ENCODE measurements at regions not wholly inside any gene's neighbourhood (a gene's known extent, or its start where the extent isn't known, plus 50 kb on each side); places are given as distances from the start of the nearest gene placed in this dataset.

GRCh38 chr9:103243553-103243952 is 248.4 kb downstream of the CYLC2 start:
- H3K4me3 Mint-ChIP-seq (ENCODE audit: unreplicated experiment), result no peak overlapping the region
- no peaks in the 10 kb centered on the region for H3K4me1 Mint-ChIP-seq (ENCODE audit: low read depth)
- H3K36me3 Mint-ChIP-seq (ENCODE audit: low read depth), result no peaks in the 10 kb centered on the region
- H3K27me3 Mint-ChIP-seq (ENCODE audit: low read depth), result peaks cover 4% of the 10 kb centered on the region
- no peak overlapping the region for H3K27ac Mint-ChIP-seq (ENCODE audit: unreplicated experiment)
- DNase-seq (ENCODE audit: low spot score), result no peak
- peaks cover 6% of the 10 kb centered on the region for H3K9me3 Mint-ChIP-seq (ENCODE audit: low read depth)
- TF ChIP-seq CTCF (IDR thresholded peaks at IDR 0.05), result no peak

GRCh38 chr9:103245369-103245768 is 250.2 kb downstream of the CYLC2 start:
- no peak for TF ChIP-seq CTCF (IDR thresholded peaks at IDR 0.05)
- Mint-ChIP-seq H3K4me3 (ENCODE audit: unreplicated experiment) (no peak overlapping the region), H3K27ac (ENCODE audit: unreplicated experiment) (no peak overlapping the region), H3K4me1 (ENCODE audit: low read depth) (no peaks in the 10 kb centered on the region), H3K36me3 (ENCODE audit: low read depth) (no peaks in the 10 kb centered on the region), H3K27me3 (ENCODE audit: low read depth) (peaks cover 6% of the 10 kb centered on the region), H3K9me3 (ENCODE audit: low read depth) (peaks cover under 1% of the 10 kb centered on the region)
- no peak for DNase-seq (ENCODE audit: low spot score)

DNA sequence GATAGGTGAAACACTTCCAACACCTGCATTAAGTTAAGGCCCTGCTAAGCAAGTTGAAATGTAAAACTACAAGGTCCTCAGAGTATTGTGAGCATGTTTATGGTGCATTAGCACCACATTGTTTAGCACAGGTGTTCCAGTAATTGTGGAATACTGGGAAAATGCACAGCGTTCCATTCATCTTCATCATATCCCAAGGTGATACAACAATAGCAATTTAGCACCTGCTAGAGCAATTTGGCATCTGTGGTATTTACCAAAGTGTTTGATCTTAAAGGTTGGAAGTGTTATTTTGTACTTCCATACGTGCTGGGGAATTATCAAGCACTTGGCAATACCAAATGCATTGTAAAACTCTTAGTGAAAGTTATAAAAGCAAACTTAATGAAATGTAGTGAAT is 266.8 kb downstream of the CYLC2 start:
- Mint-ChIP-seq H3K4me3 (ENCODE audit: unreplicated experiment) (no peak overlapping the region), H3K4me1 (ENCODE audit: low read depth) (no peaks in the 10 kb centered on the region), H3K36me3 (ENCODE audit: low read depth) (no peaks in the 10 kb centered on the region), H3K27me3 (ENCODE audit: low read depth) (no peaks in the 10 kb centered on the region), H3K9me3 (ENCODE audit: low read depth) (peaks cover 27% of the 10 kb centered on the region), H3K27ac (ENCODE audit: unreplicated experiment) (no peak overlapping the region)
- TF ChIP-seq CTCF (IDR thresholded peaks at IDR 0.05), result no peak
- no peak for DNase-seq (ENCODE audit: low spot score)

DNA sequence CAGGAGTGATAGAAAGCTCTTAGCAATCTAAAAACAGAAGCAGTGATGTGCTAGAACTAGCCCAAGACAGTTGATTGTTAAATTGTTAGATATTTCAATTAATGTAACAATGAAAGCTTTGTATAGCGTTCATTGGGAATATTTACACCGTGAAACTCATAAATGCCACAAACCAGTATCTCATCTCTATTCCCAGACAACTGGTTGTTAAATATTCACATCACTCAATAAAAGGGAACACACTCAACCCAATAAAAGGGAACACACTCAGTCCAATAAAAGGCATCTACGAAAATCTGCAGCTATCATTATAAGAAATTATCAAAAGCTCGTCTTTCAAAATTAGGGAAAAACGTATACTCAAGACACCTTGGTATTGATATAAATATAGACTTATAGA is 270.9 kb downstream of the CYLC2 start:
- no peak for DNase-seq (ENCODE audit: low spot score)
- TF ChIP-seq CTCF (IDR thresholded peaks at IDR 0.05), result no peak
- Mint-ChIP-seq H3K4me3 (ENCODE audit: unreplicated experiment) (no peak overlapping the region), H3K27me3 (ENCODE audit: low read depth) (no peaks in the 10 kb centered on the region), H3K4me1 (ENCODE audit: low read depth) (no peaks in the 10 kb centered on the region), H3K27ac (ENCODE audit: unreplicated experiment) (no peak overlapping the region), H3K9me3 (ENCODE audit: low read depth) (peaks cover 21% of the 10 kb centered on the region), H3K36me3 (ENCODE audit: low read depth) (no peaks in the 10 kb centered on the region)

- no peaks in the 10 kb centered on the region for H3K4me1 Mint-ChIP-seq (ENCODE audit: low read depth)
- DNase-seq (ENCODE audit: low spot score), result no peak
- H3K36me3 Mint-ChIP-seq (ENCODE audit: low read depth), result no peaks in the 10 kb centered on the region
- no peaks in the 10 kb centered on the region for H3K27me3 Mint-ChIP-seq (ENCODE audit: low read depth)
- H3K4me3 Mint-ChIP-seq (ENCODE audit: unreplicated experiment), result no peak overlapping the region
- peaks cover 14% of the 10 kb centered on the region for H3K9me3 Mint-ChIP-seq (ENCODE audit: low read depth)
- no peak overlapping the region for H3K27ac Mint-ChIP-seq (ENCODE audit: unreplicated experiment)
- no peak for TF ChIP-seq CTCF (IDR thresholded peaks at IDR 0.05)
These were observed 282.1 kb downstream of the CYLC2 start for GRCh38 chr9:103277240-103277639.
